Fibroblast of lung (primary cell): ENCODE measurements at regions not wholly inside any gene's neighbourhood (a gene's known extent, or its start where the extent isn't known, plus 50 kb on each side); places are given as distances from the start of the nearest gene placed in this dataset.

Experiments
- EZH2 ChIP-seq: IDR thresholded peaks from 2 replicates; pipeline ENCODE4 v1.5.1; 2012; ENCODE audit warnings: low read length, control low read depth, mild to moderate bottlenecking; ENCODE audit errors: missing control alignments
- TF ChIP-seq, protein P1 (sequence below), 2 donors: IDR thresholded peaks in 1 of 2; conservative IDR thresholded peaks in 1 of 2; 1 replicate in 1 of 2; 2 replicates in 1 of 2; pipeline ENCODE4 v1.5.1; 2011 to 2012; ENCODE audit warnings: low read length in 2 of 2, control low read depth in 1 of 2, inconsistent platforms in 1 of 2, low read depth in 1 of 2, mild to moderate bottlenecking in 1 of 2

DNA sequence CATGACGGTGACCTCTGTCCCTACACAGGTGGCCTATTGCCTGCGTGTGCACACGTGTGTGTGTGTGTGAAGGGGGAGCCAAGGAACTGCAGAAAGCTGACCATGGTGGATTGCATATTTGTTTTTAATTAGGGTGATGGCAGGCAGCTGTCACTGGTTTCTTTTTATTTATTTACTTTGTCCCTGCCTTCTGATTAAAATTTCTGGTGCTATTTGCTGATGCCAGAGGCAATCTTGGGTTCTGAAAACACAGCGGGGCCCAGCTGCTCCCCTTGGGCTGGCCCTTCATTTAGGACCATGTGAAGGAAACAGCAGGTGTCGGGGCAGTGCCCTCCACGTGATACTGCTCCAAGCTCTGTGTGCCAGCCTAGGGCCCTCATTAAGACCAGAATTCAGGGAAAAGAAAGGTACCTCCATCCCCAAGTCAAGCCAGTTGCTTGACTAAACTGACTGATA lies 71.3 kb upstream of the PODXL start:
- TF ChIP-seq, protein P1, sequence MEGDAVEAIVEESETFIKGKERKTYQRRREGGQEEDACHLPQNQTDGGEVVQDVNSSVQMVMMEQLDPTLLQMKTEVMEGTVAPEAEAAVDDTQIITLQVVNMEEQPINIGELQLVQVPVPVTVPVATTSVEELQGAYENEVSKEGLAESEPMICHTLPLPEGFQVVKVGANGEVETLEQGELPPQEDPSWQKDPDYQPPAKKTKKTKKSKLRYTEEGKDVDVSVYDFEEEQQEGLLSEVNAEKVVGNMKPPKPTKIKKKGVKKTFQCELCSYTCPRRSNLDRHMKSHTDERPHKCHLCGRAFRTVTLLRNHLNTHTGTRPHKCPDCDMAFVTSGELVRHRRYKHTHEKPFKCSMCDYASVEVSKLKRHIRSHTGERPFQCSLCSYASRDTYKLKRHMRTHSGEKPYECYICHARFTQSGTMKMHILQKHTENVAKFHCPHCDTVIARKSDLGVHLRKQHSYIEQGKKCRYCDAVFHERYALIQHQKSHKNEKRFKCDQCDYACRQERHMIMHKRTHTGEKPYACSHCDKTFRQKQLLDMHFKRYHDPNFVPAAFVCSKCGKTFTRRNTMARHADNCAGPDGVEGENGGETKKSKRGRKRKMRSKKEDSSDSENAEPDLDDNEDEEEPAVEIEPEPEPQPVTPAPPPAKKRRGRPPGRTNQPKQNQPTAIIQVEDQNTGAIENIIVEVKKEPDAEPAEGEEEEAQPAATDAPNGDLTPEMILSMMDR (conservative IDR thresholded peaks at IDR 0.05 in 1 of 2, IDR thresholded peaks at IDR 0.05 in 1 of 2; ENCODE audit: low read depth in 1 of 2, low read length in 2 of 2), result no peak
- TF ChIP-seq EZH2, result no peak
